GM18499 (cell line): ENCODE measurements at regions not wholly inside any gene's neighbourhood (a gene's known extent, or its start where the extent isn't known, plus 50 kb on each side); places are given as distances from the start of the nearest gene placed in this dataset.
"Not testable (repeated sequence)": the region's sequence is repeated elsewhere in the genome, so short reads cannot be mapped to it uniquely, and the experiment has no call there.

Experiments
- ATAC-seq: cut with Tn5 transposase; IDR thresholded peaks from one replicate; pipeline ENCODE4 v1.9.1; 2021; ENCODE audit warnings: moderate number of reproducible peaks; ENCODE audit not compliant: insufficient read depth, unreplicated experiment

GRCh38 chr4:156509921-156510320 is 461.7 kb downstream of the PDGFC start:
- not testable (repeated sequence) for ATAC-seq

GRCh38 chr4:156505341-156505955 is 466.2 kb downstream of the PDGFC start:
- ATAC-seq = no peak

GRCh38 chr4:156503119-156503518 is 468.5 kb downstream of the PDGFC start:
- no peak for ATAC-seq

GRCh38 chr4:156501962-156502361 is 469.6 kb downstream of the PDGFC start:
- no peak for ATAC-seq

GRCh38 chr4:156499684-156500083 is 471.9 kb downstream of the PDGFC start:
- ATAC-seq = no peak

GRCh38 chr4:156497486-156497885 is 474.1 kb downstream of the PDGFC start:
- no peak for ATAC-seq

- ATAC-seq = no peak
These were observed 474.8 kb downstream of the PDGFC start for GRCh38 chr4:156496797-156497196.

GRCh38 chr4:156495836-156496235 is 475.8 kb downstream of the PDGFC start:
- ATAC-seq = no peak

GRCh38 chr4:156495091-156495490 is 476.5 kb downstream of the PDGFC start:
- ATAC-seq = no peak

GRCh38 chr4:156493858-156494257 is 477.7 kb downstream of the PDGFC start:
- no peak for ATAC-seq

- ATAC-seq = no peak
These were observed 484.5 kb downstream of the PDGFC start for GRCh38 chr4:156487107-156487506.

GRCh38 chr4:156481845-156482244 is 489.8 kb downstream of the PDGFC start:
- no peak for ATAC-seq

GRCh38 chr4:156477636-156478035 is 494.0 kb downstream of the PDGFC start:
- no peak for ATAC-seq

GRCh38 chr4:156476359-156476758 is 495.2 kb downstream of the PDGFC start:
- no peak for ATAC-seq

GRCh38 chr4:156475322-156475721 is 496.3 kb downstream of the PDGFC start:
- ATAC-seq = no peak

- ATAC-seq = no peak
These were observed 498.4 kb downstream of the PDGFC start for GRCh38 chr4:156473151-156473550.

GRCh38 chr4:156472624-156473023 is 499.0 kb downstream of the PDGFC start:
- no peak for ATAC-seq

- no peak for ATAC-seq
These were observed 505.9 kb upstream of the CTSO start for GRCh38 chr4:156459584-156459983.

GRCh38 chr4:156456830-156457229 is 503.2 kb upstream of the CTSO start:
- ATAC-seq = no peak

GRCh38 chr4:156443488-156443887 is 489.8 kb upstream of the CTSO start:
- ATAC-seq = no peak

GRCh38 chr4:156442912-156443311 is 489.2 kb upstream of the CTSO start:
- no peak for ATAC-seq

GRCh38 chr4:156439576-156440200 is 486.0 kb upstream of the CTSO start:
- ATAC-seq = no peak
